ENCODE measurements at regions not wholly inside any gene's neighbourhood (a gene's known extent, or its start where the extent isn't known, plus 50 kb on each side); places are given as distances from the start of the nearest gene placed in this dataset.

- H3K27me3 ChIP-seq (ENCODE audit: insufficient read depth, low read length, poor library complexity, severe bottlenecking): no peaks in the 10 kb centered on the region
- no peaks in the 10 kb centered on the region for H3K9me3 ChIP-seq (ENCODE audit: insufficient read depth, low read depth, low read length)
- H3K9ac ChIP-seq (ENCODE audit: low read depth, low read length, poor library complexity, severe bottlenecking): no peak overlapping the region
- H3K4me1 ChIP-seq (ENCODE audit: insufficient read depth, low read length, poor library complexity, severe bottlenecking): no peaks in the 10 kb centered on the region
- H3K4me3 ChIP-seq (ENCODE audit: low read length, poor library complexity, severe bottlenecking): no peak overlapping the region
- no peaks in the 10 kb centered on the region for H3F3A ChIP-seq (ENCODE audit: low read depth)
- no peak overlapping the region for H3K4me2 ChIP-seq (ENCODE audit: low read depth, low read length, poor library complexity, severe bottlenecking)
- H3K36me3 ChIP-seq (ENCODE audit: insufficient read depth, low read length): no peaks in the 10 kb centered on the region
- H2AFZ ChIP-seq (ENCODE audit: low read length): no peak overlapping the region
- TF ChIP-seq, protein P1, sequence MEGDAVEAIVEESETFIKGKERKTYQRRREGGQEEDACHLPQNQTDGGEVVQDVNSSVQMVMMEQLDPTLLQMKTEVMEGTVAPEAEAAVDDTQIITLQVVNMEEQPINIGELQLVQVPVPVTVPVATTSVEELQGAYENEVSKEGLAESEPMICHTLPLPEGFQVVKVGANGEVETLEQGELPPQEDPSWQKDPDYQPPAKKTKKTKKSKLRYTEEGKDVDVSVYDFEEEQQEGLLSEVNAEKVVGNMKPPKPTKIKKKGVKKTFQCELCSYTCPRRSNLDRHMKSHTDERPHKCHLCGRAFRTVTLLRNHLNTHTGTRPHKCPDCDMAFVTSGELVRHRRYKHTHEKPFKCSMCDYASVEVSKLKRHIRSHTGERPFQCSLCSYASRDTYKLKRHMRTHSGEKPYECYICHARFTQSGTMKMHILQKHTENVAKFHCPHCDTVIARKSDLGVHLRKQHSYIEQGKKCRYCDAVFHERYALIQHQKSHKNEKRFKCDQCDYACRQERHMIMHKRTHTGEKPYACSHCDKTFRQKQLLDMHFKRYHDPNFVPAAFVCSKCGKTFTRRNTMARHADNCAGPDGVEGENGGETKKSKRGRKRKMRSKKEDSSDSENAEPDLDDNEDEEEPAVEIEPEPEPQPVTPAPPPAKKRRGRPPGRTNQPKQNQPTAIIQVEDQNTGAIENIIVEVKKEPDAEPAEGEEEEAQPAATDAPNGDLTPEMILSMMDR (conservative IDR thresholded peaks at IDR 0.05; ENCODE audit: low read length): no peak
- no peak for TF ChIP-seq EZH2phosphoT487 (IDR thresholded peaks at IDR 0.05; ENCODE audit: borderline replicate concordance)
- no peaks in the 10 kb centered on the region for H3K79me2 ChIP-seq (ENCODE audit: insufficient read depth, low read length)
- H4K20me1 ChIP-seq (ENCODE audit: insufficient read depth, low read length, poor library complexity, severe bottlenecking): no peaks in the 10 kb centered on the region
- no peaks in the 10 kb centered on the region for H3K9me2 ChIP-seq (replicated peaks; ENCODE audit: low read depth, low read length)
Observed at GRCh38 chrX:145881175-145881995, 63.8 kb downstream of the SLITRK2 start.

DNA sequence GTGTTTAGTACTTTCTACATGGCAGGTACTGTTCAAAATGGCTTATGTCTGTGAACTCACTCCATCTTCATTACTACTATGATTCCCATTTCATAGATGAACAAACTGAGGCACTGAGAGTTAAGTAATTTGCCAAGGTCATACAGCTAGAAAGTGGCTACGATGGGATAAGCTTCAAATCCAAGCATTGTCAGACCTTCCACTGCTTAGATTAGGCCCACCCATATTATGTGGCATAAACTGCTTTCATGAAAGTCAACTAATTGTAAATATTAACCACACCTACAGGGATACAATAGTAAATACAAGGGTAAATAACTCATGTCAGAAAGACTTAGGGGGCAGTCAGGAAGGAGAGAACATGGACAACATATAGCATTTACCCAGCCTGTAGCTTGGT lies 68.8 kb downstream of the SLITRK2 start:
- no peaks in the 10 kb centered on the region for H3K4me1 ChIP-seq (ENCODE audit: insufficient read depth, low read length, poor library complexity, severe bottlenecking)
- H2AFZ ChIP-seq (ENCODE audit: low read length): no peak overlapping the region
- H3K9ac ChIP-seq (ENCODE audit: low read depth, low read length, poor library complexity, severe bottlenecking): no peak overlapping the region
- no peaks in the 10 kb centered on the region for H3K27me3 ChIP-seq (ENCODE audit: insufficient read depth, low read length, poor library complexity, severe bottlenecking)
- H3K9me3 ChIP-seq (ENCODE audit: insufficient read depth, low read depth, low read length): no peaks in the 10 kb centered on the region
- H4K20me1 ChIP-seq (ENCODE audit: insufficient read depth, low read length, poor library complexity, severe bottlenecking): no peaks in the 10 kb centered on the region
- TF ChIP-seq EZH2phosphoT487 (IDR thresholded peaks at IDR 0.05; ENCODE audit: borderline replicate concordance): no peak
- no peaks in the 10 kb centered on the region for H3K9me2 ChIP-seq (replicated peaks; ENCODE audit: low read depth, low read length)
- H3K4me3 ChIP-seq (ENCODE audit: low read length, poor library complexity, severe bottlenecking): no peak overlapping the region
- no peak overlapping the region for H3K4me2 ChIP-seq (ENCODE audit: low read depth, low read length, poor library complexity, severe bottlenecking)
- no peaks in the 10 kb centered on the region for H3F3A ChIP-seq (ENCODE audit: low read depth)
- H3K36me3 ChIP-seq (ENCODE audit: insufficient read depth, low read length): no peaks in the 10 kb centered on the region
- no peaks in the 10 kb centered on the region for H3K79me2 ChIP-seq (ENCODE audit: insufficient read depth, low read length)

DNA sequence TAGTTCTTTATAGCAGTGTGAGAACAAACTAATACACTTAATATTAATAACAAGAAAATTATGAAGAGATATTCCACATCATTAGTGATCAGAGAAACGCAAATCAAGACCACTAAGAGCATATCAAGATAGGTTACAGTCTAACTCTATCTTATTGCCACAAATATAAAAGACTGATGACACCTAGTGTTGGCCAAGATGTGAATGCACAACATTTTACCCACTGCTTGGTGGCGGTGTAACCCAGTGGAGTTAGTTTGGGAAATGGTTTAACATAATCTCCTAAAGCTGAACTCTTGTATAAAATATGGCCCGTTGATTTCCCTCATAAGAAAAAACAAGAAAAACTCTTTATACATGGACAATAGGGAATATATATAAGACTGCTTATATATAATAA lies 92.4 kb downstream of the SLITRK2 start:
- H2AFZ ChIP-seq (ENCODE audit: low read length): no peak overlapping the region
- no peaks in the 10 kb centered on the region for H3K79me2 ChIP-seq (ENCODE audit: insufficient read depth, low read length)
- no peak overlapping the region for H3K9ac ChIP-seq (ENCODE audit: low read depth, low read length, poor library complexity, severe bottlenecking)
- H3K9me2 ChIP-seq (replicated peaks; ENCODE audit: low read depth, low read length): no peaks in the 10 kb centered on the region
- H3K4me3 ChIP-seq (ENCODE audit: low read length, poor library complexity, severe bottlenecking): no peak overlapping the region
- H4K20me1 ChIP-seq (ENCODE audit: insufficient read depth, low read length, poor library complexity, severe bottlenecking): no peaks in the 10 kb centered on the region
- no peaks in the 10 kb centered on the region for H3F3A ChIP-seq (ENCODE audit: low read depth)
- H3K27me3 ChIP-seq (ENCODE audit: insufficient read depth, low read length, poor library complexity, severe bottlenecking): no peaks in the 10 kb centered on the region
- TF ChIP-seq, protein P1 (conservative IDR thresholded peaks at IDR 0.05; ENCODE audit: low read length): no peak
- no peak for TF ChIP-seq EZH2phosphoT487 (IDR thresholded peaks at IDR 0.05; ENCODE audit: borderline replicate concordance)
- H3K9me3 ChIP-seq (ENCODE audit: insufficient read depth, low read depth, low read length): no peaks in the 10 kb centered on the region
- no peak overlapping the region for H3K4me2 ChIP-seq (ENCODE audit: low read depth, low read length, poor library complexity, severe bottlenecking)
- H3K4me1 ChIP-seq (ENCODE audit: insufficient read depth, low read length, poor library complexity, severe bottlenecking): no peaks in the 10 kb centered on the region
- H3K36me3 ChIP-seq (ENCODE audit: insufficient read depth, low read length): no peaks in the 10 kb centered on the region

GRCh38 chrX:145919400-145919799 lies 101.8 kb downstream of the SLITRK2 start:
- H3K9me3 ChIP-seq (ENCODE audit: insufficient read depth, low read depth, low read length): no peaks in the 10 kb centered on the region
- H2AFZ ChIP-seq (ENCODE audit: low read length): no peak overlapping the region
- TF ChIP-seq, protein P1 (conservative IDR thresholded peaks at IDR 0.05; ENCODE audit: low read length): no peak
- TF ChIP-seq EZH2phosphoT487 (IDR thresholded peaks at IDR 0.05; ENCODE audit: borderline replicate concordance): no peak
- H3K4me2 ChIP-seq (ENCODE audit: low read depth, low read length, poor library complexity, severe bottlenecking): no peak overlapping the region
- no peak overlapping the region for H3K9ac ChIP-seq (ENCODE audit: low read depth, low read length, poor library complexity, severe bottlenecking)
- no peaks in the 10 kb centered on the region for H3K36me3 ChIP-seq (ENCODE audit: insufficient read depth, low read length)
- no peaks in the 10 kb centered on the region for H3K27me3 ChIP-seq (ENCODE audit: insufficient read depth, low read length, poor library complexity, severe bottlenecking)
- no peak overlapping the region for H3K4me3 ChIP-seq (ENCODE audit: low read length, poor library complexity, severe bottlenecking)
- no peaks in the 10 kb centered on the region for H3K79me2 ChIP-seq (ENCODE audit: insufficient read depth, low read length)
- no peaks in the 10 kb centered on the region for H4K20me1 ChIP-seq (ENCODE audit: insufficient read depth, low read length, poor library complexity, severe bottlenecking)
- no peaks in the 10 kb centered on the region for H3F3A ChIP-seq (ENCODE audit: low read depth)
- H3K4me1 ChIP-seq (ENCODE audit: insufficient read depth, low read length, poor library complexity, severe bottlenecking): no peaks in the 10 kb centered on the region
- H3K9me2 ChIP-seq (replicated peaks; ENCODE audit: low read depth, low read length): no peaks in the 10 kb centered on the region
